ENCODE measurements at regions not wholly inside any gene's neighbourhood (a gene's known extent, or its start where the extent isn't known, plus 50 kb on each side); places are given as distances from the start of the nearest gene placed in this dataset.
"Not testable (repeated sequence)": the region's sequence is repeated elsewhere in the genome, so short reads cannot be mapped to it uniquely, and the experiment has no call there.

DNA sequence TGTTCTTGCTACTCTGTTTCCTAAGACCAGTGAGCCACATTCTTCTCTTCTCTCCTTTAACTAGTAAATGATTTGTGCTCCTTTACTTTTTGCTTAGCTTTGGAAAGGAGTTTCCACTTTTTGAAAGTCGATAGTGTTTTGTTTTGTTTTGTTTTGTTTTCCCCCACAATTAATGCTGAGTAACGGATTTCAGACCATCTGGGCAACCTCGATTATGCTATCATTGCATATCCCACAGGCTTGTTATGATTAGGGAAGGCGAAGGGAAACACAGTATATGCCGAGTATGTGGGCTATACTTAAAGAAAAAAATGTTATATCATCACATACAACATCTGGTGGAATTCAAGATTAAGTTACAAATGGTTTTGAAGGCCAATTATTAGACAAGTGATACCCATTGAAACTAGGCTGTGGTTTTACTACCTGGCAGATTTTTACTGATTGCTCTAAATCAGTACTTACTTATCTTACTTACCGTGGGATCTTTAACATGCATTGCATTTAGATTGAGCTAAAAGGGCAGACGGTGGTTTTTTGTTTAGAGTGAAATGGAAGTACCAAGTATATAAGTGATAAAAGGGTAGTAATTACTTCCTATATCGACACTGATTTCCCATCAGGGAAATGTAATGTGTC is 361.3 kb upstream of the SOX9 start:
- no peak for DNase-seq

GRCh38 chr17:71760062-71760720 is 360.6 kb upstream of the SOX9 start:
- no peak for DNase-seq

- DNase-seq = no peak
These were observed 358.3 kb upstream of the SOX9 start for GRCh38 chr17:71762526-71762925.

DNA sequence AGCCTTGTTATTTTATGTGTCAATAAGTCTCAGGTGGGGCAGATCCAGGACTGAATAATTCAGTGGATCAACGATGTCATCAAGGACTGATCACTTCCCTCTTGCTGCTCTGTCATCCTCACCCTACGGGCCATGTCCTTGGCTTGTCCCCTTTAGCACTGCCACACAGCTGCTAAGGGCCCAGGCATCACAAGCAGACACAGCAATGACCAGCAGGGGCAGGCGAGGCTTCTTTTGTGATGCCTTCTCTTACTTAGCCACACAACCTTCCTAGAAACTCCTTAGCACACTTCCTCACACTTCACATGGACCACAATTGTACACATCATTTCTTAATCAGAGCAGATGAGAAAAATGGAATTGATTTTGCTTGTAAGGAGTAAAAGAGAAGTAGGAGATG is 356.3 kb upstream of the SOX9 start:
- DNase-seq = peak in 1 of 14 donors; percentile 1

DNA sequence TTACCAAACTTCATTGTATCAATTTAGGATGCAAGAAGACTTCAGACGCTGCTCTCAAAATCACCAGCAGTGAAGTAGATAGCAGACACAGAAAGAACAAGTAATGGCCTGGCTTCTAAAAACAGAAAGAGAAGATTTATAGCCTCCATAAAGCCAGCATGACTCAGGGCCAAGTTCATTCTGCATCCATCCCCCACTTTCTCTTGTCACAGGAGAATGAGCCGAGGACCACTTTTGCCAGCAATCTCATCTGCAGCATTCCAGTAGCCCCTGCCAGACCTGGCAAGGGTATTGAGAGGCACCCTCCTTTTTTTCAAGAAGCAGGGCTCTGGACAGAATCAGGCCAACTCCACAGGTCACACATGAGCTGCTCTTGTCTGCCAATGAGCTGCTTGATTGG is 355.4 kb upstream of the SOX9 start:
- peak in 1 of 14 donors; percentile 19 for DNase-seq

DNA sequence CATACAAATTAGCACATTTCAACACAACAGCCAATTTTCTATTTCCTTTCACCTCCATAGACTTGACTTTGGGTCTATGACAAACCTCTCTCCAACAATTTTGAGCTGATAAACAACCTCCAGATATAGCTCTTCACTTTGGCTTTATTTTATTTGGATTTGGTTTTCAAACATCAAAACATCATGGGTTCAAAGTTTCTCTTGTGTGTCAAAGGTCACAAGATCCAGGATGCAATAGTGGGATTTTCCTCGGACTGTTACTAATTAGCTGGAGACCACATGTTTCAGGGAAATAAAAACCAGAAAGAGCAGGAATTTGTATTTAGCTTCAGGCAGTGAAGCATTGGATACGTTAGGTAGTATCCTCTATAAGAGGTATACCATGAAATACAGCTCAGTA is 351.0 kb upstream of the SOX9 start:
- DNase-seq = no peak

DNA sequence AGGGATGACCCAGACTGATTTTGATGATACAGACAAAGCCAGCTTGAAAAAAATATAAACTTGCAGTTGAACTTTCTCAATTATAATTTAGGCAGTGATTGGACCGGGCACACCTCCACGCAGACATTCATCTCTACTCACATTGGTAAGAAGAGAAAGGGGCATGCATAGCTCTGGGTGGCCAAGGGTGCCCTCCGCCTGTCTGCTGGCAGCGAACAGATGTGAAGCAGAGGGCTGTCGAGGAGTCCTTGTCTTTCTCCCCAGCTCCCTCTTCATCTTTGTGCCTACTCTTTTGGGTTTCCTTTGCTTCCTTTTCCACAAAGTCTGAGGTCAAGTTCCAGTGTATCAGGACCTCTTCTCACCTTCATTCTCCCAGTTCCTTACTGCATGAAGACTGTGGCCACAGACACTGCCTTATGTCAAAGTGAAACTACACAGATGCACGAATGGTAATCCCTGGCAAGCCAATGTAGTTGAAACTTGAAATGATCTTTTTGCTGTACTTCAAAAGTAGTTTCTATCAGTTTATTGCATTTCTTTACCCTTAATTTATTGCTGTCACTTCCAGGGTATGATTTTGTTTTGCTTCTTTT is 343.7 kb upstream of the SOX9 start:
- no peak for DNase-seq

DNA sequence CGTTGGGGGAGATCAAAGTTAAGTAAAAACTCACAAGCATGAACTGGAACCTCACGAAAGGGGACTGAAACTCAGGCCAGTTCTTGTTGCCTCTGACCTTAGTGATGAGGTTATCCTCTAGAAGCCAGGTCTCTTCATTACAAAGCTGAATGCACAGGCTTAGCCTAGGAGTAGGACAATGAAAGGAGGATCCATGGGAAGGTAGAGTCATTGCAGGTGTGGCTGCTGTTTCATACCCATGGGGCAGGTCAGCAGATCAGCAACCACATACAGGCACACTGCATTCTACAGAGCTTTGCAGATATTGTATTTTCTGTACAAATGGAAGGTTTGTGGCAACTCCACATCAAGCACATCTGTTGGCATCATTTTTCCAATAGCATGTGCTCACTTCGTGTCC is 341.3 kb upstream of the SOX9 start:
- DNase-seq = no peak

DNA sequence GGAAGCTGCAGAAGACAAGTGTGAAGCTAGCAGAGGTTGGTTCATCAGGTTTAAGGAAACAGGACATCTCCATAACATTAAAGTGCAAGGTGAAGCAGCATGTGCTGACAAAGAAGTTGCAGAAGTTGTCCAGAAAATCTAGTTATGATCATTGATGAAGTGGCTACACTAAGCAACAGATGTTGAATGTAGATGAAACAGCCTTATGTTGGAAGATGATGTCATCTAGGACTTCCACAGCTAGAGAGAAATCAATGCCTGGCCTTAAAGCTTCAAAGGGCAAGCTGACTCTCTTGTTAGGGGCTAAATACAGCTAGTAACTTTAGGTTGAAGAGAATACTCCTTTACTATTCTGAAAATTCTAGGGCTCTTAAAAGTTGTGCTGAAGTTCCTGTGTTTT is 340.2 kb upstream of the SOX9 start:
- DNase-seq = no peak

- not testable (repeated sequence) for DNase-seq
These were observed 338.8 kb upstream of the SOX9 start for GRCh38 chr17:71782021-71782420.

GRCh38 chr17:71790791-71791190 is 330.0 kb upstream of the SOX9 start:
- no peak for DNase-seq

GRCh38 chr17:71791311-71791710 is 329.5 kb upstream of the SOX9 start:
- no peak for DNase-seq

GRCh38 chr17:71792966-71793365 is 327.9 kb upstream of the SOX9 start:
- DNase-seq = peak in 2 of 14 donors; percentile 13

DNA sequence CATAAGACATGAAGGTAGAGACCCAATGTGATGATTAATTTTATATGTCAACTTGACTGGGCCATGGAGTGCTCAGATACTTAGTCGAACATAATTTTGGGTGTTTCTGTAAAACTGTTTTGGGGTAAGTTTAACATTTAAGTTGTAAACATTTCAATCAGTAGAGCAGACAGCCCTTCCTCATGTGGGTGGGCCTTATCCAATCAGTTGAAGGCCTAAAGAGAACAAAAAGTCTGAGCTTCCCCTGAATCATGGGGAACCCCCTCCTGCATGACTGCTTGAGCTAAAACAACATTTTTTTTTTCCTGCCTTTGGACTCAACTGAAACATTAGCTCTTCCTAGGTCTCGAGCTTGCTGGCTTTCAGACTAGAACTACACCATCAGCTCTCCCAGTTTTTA is 327.3 kb upstream of the SOX9 start:
- no peak for DNase-seq

- no peak for DNase-seq
These were observed 322.1 kb upstream of the SOX9 start for GRCh38 chr17:71798701-71799100.

DNA sequence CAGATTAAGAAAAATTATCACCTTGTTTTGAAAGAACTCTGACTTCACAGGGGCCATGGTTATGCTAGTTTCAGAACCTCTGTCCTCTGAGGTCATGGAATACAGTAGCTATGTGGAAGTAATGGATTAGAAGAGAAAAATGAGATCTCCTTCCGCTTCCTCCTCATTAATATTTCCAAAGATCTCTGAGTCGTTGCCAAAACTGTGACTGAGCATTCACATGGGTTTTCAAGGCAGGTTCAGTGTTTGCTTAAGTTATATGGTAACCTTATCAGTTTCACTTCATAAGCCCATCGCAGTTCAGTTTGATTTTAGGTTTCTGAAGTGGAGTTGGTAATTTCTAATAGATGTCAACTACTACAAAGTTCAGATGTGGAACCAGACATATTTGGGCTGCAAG is 321.2 kb upstream of the SOX9 start:
- no peak for DNase-seq

DNA sequence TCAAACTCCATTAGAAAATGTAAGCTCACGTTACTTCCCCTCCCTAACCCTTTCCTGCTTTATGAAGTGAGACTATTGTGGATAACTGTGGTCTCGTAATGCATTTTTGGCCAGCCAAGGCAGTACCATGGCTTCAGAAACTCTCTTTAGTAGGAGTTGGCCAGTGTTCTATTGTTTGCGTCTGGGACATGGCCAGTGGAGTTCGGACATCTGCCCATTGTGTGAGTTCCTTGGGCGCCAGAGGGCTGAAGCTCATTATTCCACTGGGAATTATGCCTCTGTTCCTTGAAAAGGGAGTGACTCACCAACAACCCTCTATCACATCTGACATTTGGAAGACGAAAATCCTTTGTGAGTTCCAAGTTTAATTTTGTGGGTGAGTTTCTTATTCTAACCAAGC is 319.5 kb upstream of the SOX9 start:
- DNase-seq = peak in 10 of 14 donors; percentile 7 to 64 (median 22)

DNA sequence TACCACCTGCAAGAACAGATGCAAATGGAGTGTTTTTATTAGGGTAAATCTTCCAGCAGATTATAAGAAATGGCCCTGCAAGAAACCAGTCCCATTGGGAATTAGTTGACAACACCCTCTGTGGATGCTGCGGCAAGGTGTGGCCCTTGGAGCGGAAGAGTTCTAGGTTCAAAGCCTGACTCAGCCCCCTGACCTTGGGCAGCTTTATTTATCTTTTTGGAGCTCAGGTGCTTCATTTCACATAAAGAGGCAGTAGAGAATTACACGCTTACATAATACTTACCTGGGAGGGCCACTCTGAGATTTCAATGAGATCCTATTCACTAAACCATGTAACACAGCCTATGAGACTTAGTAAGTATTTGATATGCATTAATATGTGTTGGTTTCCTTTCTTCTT is 318.2 kb upstream of the SOX9 start:
- DNase-seq = no peak

- no peak for DNase-seq
These were observed 317.1 kb upstream of the SOX9 start for GRCh38 chr17:71803656-71804284.

- DNase-seq = no peak
These were observed 311.3 kb upstream of the SOX9 start for GRCh38 chr17:71809537-71809936.

DNA sequence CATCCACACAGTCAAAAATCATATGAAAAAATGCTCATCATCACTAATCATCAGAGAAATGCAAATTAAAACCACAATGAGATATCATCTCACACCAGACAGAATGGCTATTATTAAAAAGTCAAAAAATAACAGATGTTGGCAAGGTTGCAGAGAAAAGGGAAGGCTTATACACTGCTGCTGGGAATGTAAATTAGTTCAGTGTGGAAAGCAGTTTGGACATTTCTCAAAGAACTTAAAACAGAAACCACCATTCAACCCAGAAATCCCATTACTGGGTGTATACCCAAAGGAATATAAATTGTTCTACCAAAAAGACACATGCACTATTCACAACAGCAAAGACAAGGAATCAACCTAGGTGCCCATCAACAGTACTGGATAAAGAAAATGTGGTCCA is 307.0 kb upstream of the SOX9 start:
- not testable (repeated sequence) for DNase-seq

DNA sequence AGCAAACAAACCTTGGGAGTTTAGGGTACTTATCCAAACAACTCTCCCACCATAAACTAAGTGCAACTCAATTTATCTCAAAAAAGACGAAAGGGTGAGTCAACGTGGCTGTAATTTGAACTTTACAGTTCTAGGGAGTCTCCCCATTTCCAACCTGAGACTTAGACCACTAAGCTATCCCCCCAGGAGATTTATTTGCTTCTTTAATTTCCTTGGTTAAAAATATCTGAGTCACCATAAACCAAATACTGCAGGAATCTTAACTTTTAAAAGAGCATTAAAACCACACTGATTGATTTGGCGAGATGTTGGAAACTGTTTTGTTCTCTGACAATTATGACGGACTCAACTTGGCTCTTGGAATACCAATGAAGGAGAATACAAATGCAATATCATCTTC is 299.3 kb upstream of the SOX9 start:
- DNase-seq = no peak

DNA sequence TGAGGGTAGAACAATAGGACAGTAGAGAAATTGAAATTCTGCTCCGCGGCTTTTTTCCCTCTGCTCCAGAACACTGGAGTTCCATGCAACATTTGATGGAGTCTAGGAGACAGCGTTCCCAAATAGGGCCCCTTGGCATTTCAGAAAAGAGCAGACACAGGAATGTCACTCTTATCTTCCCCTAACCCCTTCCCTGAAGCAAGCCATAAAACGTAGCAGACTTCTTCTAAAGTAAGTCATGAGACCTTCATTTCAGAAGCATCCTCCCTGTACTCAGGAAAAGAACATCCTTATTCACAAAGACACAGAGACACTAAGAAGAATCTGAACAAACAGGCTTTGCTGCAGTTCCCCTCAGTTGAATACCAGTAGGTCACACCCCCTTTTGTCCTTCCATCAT is 296.1 kb upstream of the SOX9 start:
- DNase-seq = no peak

- no peak for DNase-seq
These were observed 295.1 kb upstream of the SOX9 start for GRCh38 chr17:71825687-71826086.

Data from C1 segment of cervical spinal cord (tissue), 14 donors.